ENCODE measurements at regions not wholly inside any gene's neighbourhood (a gene's known extent, or its start where the extent isn't known, plus 50 kb on each side); places are given as distances from the start of the nearest gene placed in this dataset.
A peak's percentile ranks its signal among the peaks of the same experiment; 100 is the strongest.
"Not testable (repeated sequence)": the region's sequence is repeated elsewhere in the genome, so short reads cannot be mapped to it uniquely, and the experiment has no call there.

DNA sequence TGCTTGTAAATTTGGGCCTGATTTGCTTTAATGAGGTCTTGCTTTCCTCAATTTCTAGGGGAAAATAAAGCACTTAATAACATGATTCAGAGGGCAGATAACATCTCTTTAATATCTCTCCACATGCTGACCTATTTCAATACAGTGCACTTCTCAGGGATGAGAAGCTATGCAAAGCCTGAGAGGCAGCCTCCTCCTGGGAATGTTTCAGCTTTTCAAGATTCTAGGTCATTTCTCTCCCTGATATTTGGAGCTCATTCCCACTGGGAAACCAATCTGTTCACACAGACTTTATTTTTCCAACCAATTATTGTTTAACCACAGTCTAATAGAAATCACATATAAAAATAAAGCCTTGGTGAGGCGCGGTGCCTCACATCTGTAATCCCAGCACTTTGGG, 67.0 kb upstream of the LSAMP start:
- Mint-ChIP-seq H3K4me3 (no peak overlapping the region), H3K27ac (no peak overlapping the region), H3K36me3 (no peaks in the 10 kb centered on the region), H3K9me3 (peaks cover 0 to 6% (median 0%) of the 10 kb centered on the region in 7 donors), H3K27me3 (no peaks in the 10 kb centered on the region), H3K4me1 (no peaks in the 10 kb centered on the region)
- no peak for ATAC-seq (ENCODE audit: low read depth in 2 of 2)
- no peak for DNase-seq

DNA sequence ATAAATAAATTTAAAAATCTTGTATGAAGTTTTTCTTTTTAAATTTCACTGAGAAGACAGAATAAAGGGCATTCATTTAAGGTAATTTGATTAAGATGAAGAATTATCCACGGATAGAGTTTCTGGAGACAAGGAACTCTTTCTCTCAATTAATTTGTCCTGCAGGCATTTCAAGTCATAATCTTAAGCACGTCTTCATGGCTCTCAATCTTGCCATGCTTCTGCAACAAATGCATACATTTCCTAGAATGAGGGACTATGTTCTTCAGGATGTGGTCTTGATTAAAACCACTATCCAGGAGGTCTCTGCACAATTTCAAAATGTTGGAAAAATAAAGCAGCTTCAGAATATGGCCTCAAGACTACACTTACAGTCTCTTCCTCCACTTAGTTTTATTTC, 67.6 kb upstream of the LSAMP start:
- H3K36me3 Mint-ChIP-seq: no peaks in the 10 kb centered on the region
- peaks cover 0 to 9% (median 0%) of the 10 kb centered on the region in 7 donors for H3K9me3 Mint-ChIP-seq
- no peak overlapping the region for H3K27ac Mint-ChIP-seq
- no peaks in the 10 kb centered on the region for H3K4me1 Mint-ChIP-seq
- no peaks in the 10 kb centered on the region for H3K27me3 Mint-ChIP-seq
- ATAC-seq (ENCODE audit: low read depth in 2 of 2): no peak
- H3K4me3 Mint-ChIP-seq: no peak overlapping the region
- DNase-seq: no peak

GRCh38 chr3:116515973-116516372, 70.7 kb upstream of the LSAMP start:
- H3K4me3 Mint-ChIP-seq: no peak overlapping the region
- no peak overlapping the region for H3K27ac Mint-ChIP-seq
- H3K27me3 Mint-ChIP-seq: no peaks in the 10 kb centered on the region
- no peaks in the 10 kb centered on the region for H3K4me1 Mint-ChIP-seq
- DNase-seq (no peak), ATAC-seq (ENCODE audit: low read depth in 2 of 2) (no peak)
- peaks cover 0 to 11% (median under 1%) of the 10 kb centered on the region in 7 donors for H3K9me3 Mint-ChIP-seq
- no peaks in the 10 kb centered on the region for H3K36me3 Mint-ChIP-seq

- Mint-ChIP-seq H3K36me3 (no peaks in the 10 kb centered on the region), H3K4me3 (no peak overlapping the region), H3K27ac (no peak overlapping the region), H3K9me3 (peaks cover 0 to 7% (median 6%) of the 10 kb centered on the region in 7 donors), H3K4me1 (no peaks in the 10 kb centered on the region), H3K27me3 (no peaks in the 10 kb centered on the region)
- no peak for DNase-seq
- no peak for ATAC-seq (ENCODE audit: low read depth in 2 of 2)
Observed at GRCh38 chr3:116517308-116517707, 72.0 kb upstream of the LSAMP start.

- not testable (repeated sequence) for ATAC-seq (ENCODE audit: low read depth in 2 of 2); DNase-seq; H3K9me3 Mint-ChIP-seq; H3K4me3 Mint-ChIP-seq; H3K27ac Mint-ChIP-seq; H3K4me1 Mint-ChIP-seq; H3K36me3 Mint-ChIP-seq; H3K27me3 Mint-ChIP-seq
Observed at GRCh38 chr3:116519101-116519500, 73.8 kb upstream of the LSAMP start.

GRCh38 chr3:116519823-116520222, 74.5 kb upstream of the LSAMP start:
- ATAC-seq (ENCODE audit: low read depth in 2 of 2); H3K36me3 Mint-ChIP-seq; H3K27me3 Mint-ChIP-seq; H3K4me3 Mint-ChIP-seq; H3K9me3 Mint-ChIP-seq; H3K27ac Mint-ChIP-seq; H3K4me1 Mint-ChIP-seq; DNase-seq: not testable (repeated sequence)

- no peak for ATAC-seq (ENCODE audit: low read depth in 2 of 2)
- no peak overlapping the region for H3K4me3 Mint-ChIP-seq
- no peaks in the 10 kb centered on the region for H3K4me1 Mint-ChIP-seq
- no peak overlapping the region for H3K27ac Mint-ChIP-seq
- no peak for DNase-seq
- H3K27me3 Mint-ChIP-seq: no peaks in the 10 kb centered on the region
- H3K36me3 Mint-ChIP-seq: no peaks in the 10 kb centered on the region
- peaks cover 0 to 8% (median 3%) of the 10 kb centered on the region in 7 donors for H3K9me3 Mint-ChIP-seq
Observed at GRCh38 chr3:116524453-116525210, 79.3 kb upstream of the LSAMP start.

GRCh38 chr3:116552246-116552645, 107.0 kb upstream of the LSAMP start:
- DNase-seq (no peak), ATAC-seq (ENCODE audit: low read depth in 2 of 2) (no peak)
- no peaks in the 10 kb centered on the region for H3K9me3 Mint-ChIP-seq
- no peaks in the 10 kb centered on the region for H3K36me3 Mint-ChIP-seq
- H3K4me3 Mint-ChIP-seq: no peak overlapping the region
- H3K4me1 Mint-ChIP-seq: no peaks in the 10 kb centered on the region
- no peak overlapping the region for H3K27ac Mint-ChIP-seq
- no peaks in the 10 kb centered on the region for H3K27me3 Mint-ChIP-seq

DNA sequence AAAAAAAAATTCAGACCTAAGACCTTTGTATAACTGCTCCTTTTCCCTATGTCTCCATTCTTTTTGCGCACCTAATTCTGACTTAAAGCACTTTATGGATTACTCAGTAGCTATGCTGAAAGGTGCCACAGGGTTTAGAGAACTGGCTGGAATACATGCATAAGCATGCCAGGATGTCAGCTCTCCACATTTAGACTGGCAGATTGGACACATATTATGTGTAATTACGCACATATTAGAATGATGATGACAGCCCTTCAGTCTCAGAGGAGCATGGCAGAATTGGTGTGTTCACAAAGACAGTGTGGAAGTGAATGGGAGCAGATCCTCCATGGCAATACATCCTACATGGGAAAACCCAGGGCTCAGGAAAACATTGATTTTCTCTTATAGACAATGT, 108.1 kb upstream of the LSAMP start:
- no peaks in the 10 kb centered on the region for H3K4me1 Mint-ChIP-seq
- H3K36me3 Mint-ChIP-seq: no peaks in the 10 kb centered on the region
- H3K27me3 Mint-ChIP-seq: no peaks in the 10 kb centered on the region
- ATAC-seq (ENCODE audit: low read depth in 2 of 2): no peak
- no peaks in the 10 kb centered on the region for H3K9me3 Mint-ChIP-seq
- no peak overlapping the region for H3K27ac Mint-ChIP-seq
- no peak overlapping the region for H3K4me3 Mint-ChIP-seq
- DNase-seq: no peak

- ATAC-seq (ENCODE audit: low read depth in 2 of 2) (no peak), DNase-seq (no peak)
- H3K4me1 Mint-ChIP-seq: no peaks in the 10 kb centered on the region
- H3K36me3 Mint-ChIP-seq: no peaks in the 10 kb centered on the region
- no peaks in the 10 kb centered on the region for H3K27me3 Mint-ChIP-seq
- H3K27ac Mint-ChIP-seq: no peak overlapping the region
- no peak overlapping the region for H3K4me3 Mint-ChIP-seq
- H3K9me3 Mint-ChIP-seq: peaks cover 0 to 4% (median under 1%) of the 10 kb centered on the region in 7 donors
Observed at GRCh38 chr3:116561529-116561928, 116.2 kb upstream of the LSAMP start.

DNA sequence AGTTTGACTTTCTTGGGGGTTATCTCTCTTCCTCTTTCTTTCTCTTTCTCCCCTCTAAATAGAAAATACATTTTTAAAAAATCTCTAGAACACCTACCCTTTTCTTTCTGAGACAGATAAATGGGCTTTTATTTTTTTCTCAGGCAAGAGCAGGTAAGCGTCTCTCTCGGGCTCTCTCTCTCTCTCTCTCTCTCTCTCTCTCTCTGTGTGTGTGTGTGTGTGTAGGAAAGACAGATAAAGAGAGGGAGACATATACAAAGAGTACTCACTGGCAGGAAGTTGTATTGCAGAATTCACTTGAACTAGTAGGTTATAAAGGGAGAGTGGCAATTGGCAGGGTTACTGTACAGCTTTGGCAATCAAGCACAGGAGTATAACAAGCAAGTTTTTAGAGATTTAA, 118.1 kb upstream of the LSAMP start:
- peaks cover 0 to 4% (median 2%) of the 10 kb centered on the region in 7 donors for H3K9me3 Mint-ChIP-seq
- no peak for ATAC-seq (ENCODE audit: low read depth in 2 of 2)
- no peak overlapping the region for H3K4me3 Mint-ChIP-seq
- H3K4me1 Mint-ChIP-seq: no peaks in the 10 kb centered on the region
- no peaks in the 10 kb centered on the region for H3K36me3 Mint-ChIP-seq
- no peaks in the 10 kb centered on the region for H3K27me3 Mint-ChIP-seq
- no peak for DNase-seq
- H3K27ac Mint-ChIP-seq: no peak overlapping the region

DNA sequence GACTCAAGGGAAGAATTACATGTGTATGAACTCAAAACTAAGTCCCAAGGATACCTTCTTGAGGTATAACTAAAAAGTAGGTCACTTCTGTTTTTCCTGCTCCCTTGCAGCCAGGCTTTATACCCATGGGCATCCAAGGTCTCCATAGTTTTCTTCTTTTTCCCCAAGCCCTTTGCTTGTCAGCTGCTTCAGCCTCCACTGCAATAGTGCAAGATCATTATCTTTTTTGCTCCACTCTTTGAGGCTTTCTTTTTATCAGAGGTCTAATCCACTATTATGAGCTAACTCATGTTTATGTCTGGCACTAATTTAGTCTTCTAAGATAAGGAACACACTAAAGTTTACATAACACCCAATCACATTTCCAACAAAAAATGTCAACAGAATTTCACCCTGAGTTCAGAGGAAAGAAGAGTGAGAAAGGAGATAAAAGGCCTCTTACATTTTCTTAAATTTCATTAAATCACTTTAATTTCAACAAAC, 121.2 kb upstream of the LSAMP start:
- Mint-ChIP-seq H3K27ac (peak overlapping the region in 1 of 6 donors; percentile 16), H3K4me1 (no peaks in the 10 kb centered on the region), H3K27me3 (no peaks in the 10 kb centered on the region), H3K36me3 (no peaks in the 10 kb centered on the region), H3K4me3 (no peak overlapping the region), H3K9me3 (peaks cover 0 to 3% (median 0%) of the 10 kb centered on the region in 7 donors)
- ATAC-seq (ENCODE audit: low read depth in 2 of 2) (no peak), DNase-seq (no peak)

DNA sequence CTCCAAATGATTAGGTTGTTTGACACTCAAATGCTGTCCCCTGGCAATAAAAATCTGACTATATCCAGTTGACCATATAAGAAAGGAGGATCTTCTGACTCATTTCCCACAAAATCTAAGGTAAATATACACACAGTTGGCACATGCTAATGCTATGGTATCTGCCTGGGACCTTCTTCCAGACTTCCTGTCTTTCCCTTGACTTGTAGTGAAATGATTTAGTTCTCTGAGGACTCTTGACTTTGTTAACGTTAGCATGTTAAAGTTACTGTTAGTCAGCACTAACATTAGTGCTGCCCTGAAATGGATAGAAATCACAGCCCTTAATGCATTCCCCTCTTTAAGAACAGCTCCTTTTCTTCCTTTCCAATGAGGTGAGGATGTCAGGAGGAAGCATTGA, 124.3 kb upstream of the LSAMP start:
- ATAC-seq (ENCODE audit: low read depth in 2 of 2): no peak

GRCh38 chr3:116579840-116580239, 129.7 kb upstream of the TUSC7 start:
- Mint-ChIP-seq H3K27me3 (no peaks in the 10 kb centered on the region), H3K36me3 (no peaks in the 10 kb centered on the region), H3K4me3 (no peak overlapping the region), H3K4me1 (no peaks in the 10 kb centered on the region), H3K27ac (no peak overlapping the region), H3K9me3 (peaks cover 0 to 4% (median 1%) of the 10 kb centered on the region in 7 donors)
- ATAC-seq (ENCODE audit: low read depth in 2 of 2): no peak
- DNase-seq: no peak

More for the DNA sequence above, 124.3 kb upstream of the LSAMP start:
- no peak overlapping the region for H3K4me3 Mint-ChIP-seq
- H3K4me1 Mint-ChIP-seq: no peaks in the 10 kb centered on the region
- no peak overlapping the region for H3K27ac Mint-ChIP-seq
- H3K27me3 Mint-ChIP-seq: no peaks in the 10 kb centered on the region
- H3K36me3 Mint-ChIP-seq: no peaks in the 10 kb centered on the region
- H3K9me3 Mint-ChIP-seq: peaks cover 0 to 10% (median 5%) of the 10 kb centered on the region in 7 donors
- DNase-seq: no peak
